PC-3 (cell line): ENCODE measurements at regions not wholly inside any gene's neighbourhood (a gene's known extent, or its start where the extent isn't known, plus 50 kb on each side); places are given as distances from the start of the nearest gene placed in this dataset.

ENCODE experiments used
- ATAC-seq: fragments of 200-7000 bp; cut with Tn5 transposase; 2 replicates; pipeline ENCODE4 v1.9.1; 2020; ENCODE audit warnings: mild to moderate bottlenecking, moderate library complexity
- BruUV-seq: library from RNA; stranded (reverse); fragments of 400-500 nt; replicated peaks from 2 replicates; lab custom pipeline; 2021; lab: Mats Ljungman, UMichigan
- CTCF ChIA-PET: fragments of 300-600 bp; sonication (Branson Sonifier 250); formaldehyde crosslinking; loops from one replicate; lab custom pipeline; 2022; ENCODE audit warnings: antibody characterized with exemption; lab: Charles Lee
- POLR2A ChIA-PET: fragments of 300-600 bp; sonication (Branson Sonifier 250); formaldehyde crosslinking; loops from one replicate; lab custom pipeline; 2022; ENCODE audit warnings: antibody characterized with exemption; ENCODE audit not compliant: unreplicated experiment; lab: Charles Lee
- DNase-seq: peaks from one replicate; pipeline ENCODE4 v3.0.0-alpha.2; 2015
- H2AFZ ChIP-seq: fragments of 300-600 bp; sonication (generic); 2 replicates; pipeline ENCODE4 v1.6.0; 2016; ENCODE audit warnings: antibody characterized with exemption, low read length
- H3F3A ChIP-seq: fragments of 300-600 bp; sonication (generic); one replicate; pipeline ENCODE4 v1.6.0; 2017; ENCODE audit warnings: antibody characterized with exemption, low read length, control low read depth, mild to moderate bottlenecking; ENCODE audit not compliant: unreplicated experiment
- H3K27ac ChIP-seq: fragments of 300-600 bp; sonication (generic); 2 replicates; pipeline ENCODE4 v1.5.1; 2016; ENCODE audit warnings: mild to moderate bottlenecking, low read length
- H3K27me3 ChIP-seq: fragments of 300-600 bp; sonication (generic); 2 replicates; pipeline ENCODE4 v1.6.1; 2016; ENCODE audit warnings: low read length, mixed read lengths
- H3K36me3 ChIP-seq: fragments of 300-600 bp; sonication (generic); 2 replicates; pipeline ENCODE4 v1.6.1; 2016; ENCODE audit warnings: low read depth, mixed run types, low read length, mixed read lengths
- H3K4me1 ChIP-seq: fragments of 300-600 bp; sonication (generic); 2 replicates; pipeline ENCODE4 v1.5.1; 2016; ENCODE audit warnings: low read length; ENCODE audit not compliant: insufficient read depth
- H3K4me2 ChIP-seq: fragments of 300-600 bp; sonication (generic); 2 replicates; pipeline ENCODE4 v1.6.0; 2016; ENCODE audit warnings: low read length
- H3K4me3 ChIP-seq: fragments of 300-600 bp; sonication (generic); 2 replicates; pipeline ENCODE4 v1.5.1; 2016; ENCODE audit warnings: mild to moderate bottlenecking, low read length, mixed read lengths
- H3K79me2 ChIP-seq: fragments of 300-600 bp; sonication (generic); 2 replicates; pipeline ENCODE4 v1.6.1; 2017; ENCODE audit warnings: low read length, mixed read lengths
- H3K9ac ChIP-seq: fragments of 300-600 bp; sonication (generic); 2 replicates; pipeline ENCODE4 v1.6.0; 2016; ENCODE audit warnings: mild to moderate bottlenecking, low read length
- H3K9me2 ChIP-seq: fragments of 300-600 bp; sonication (generic); replicated peaks from 2 replicates; pipeline ENCODE4 v1.6.1; 2016; ENCODE audit warnings: mixed run types, low read length, mixed read lengths
- H3K9me3 ChIP-seq: fragments of 300-600 bp; sonication (generic); 2 replicates; pipeline ENCODE4 v1.6.1; 2016; ENCODE audit warnings: low read length, mixed read lengths
- H4K20me1 ChIP-seq: fragments of 300-600 bp; sonication (generic); 2 replicates; pipeline ENCODE4 v1.6.1; 2016; ENCODE audit warnings: low read length, mixed read lengths
- CTCF ChIP-seq: fragments of 300-600 bp; sonication (generic); conservative IDR thresholded peaks from 2 replicates; pipeline ENCODE4 v1.5.1; 2017; ENCODE audit warnings: antibody characterized with exemption, low read depth, mild to moderate bottlenecking, low read length
- EZH2 ChIP-seq: fragments of 300-600 bp; sonication (generic); IDR thresholded peaks from one replicate; pipeline ENCODE4 v1.6.1; 2017; ENCODE audit warnings: antibody characterized with exemption, mild to moderate bottlenecking, low read length; ENCODE audit not compliant: unreplicated experiment
- EZH2phosphoT487 ChIP-seq: fragments of 300-600 bp; sonication (generic); IDR thresholded peaks from 2 replicates; pipeline ENCODE4 v1.6.1; 2018; ENCODE audit warnings: mild to moderate bottlenecking, antibody characterized with exemption, low read length, borderline replicate concordance
- intact Hi-C: fragments of 100-400 bp; cut with micrococcal nuclease; formaldehyde crosslinking; loops from 2 replicates; pipeline ENCODE4 v1.9.0; 2023

- Histone ChIP-seq H3F3A (no peaks in the 10 kb centered on the region), H3K4me3 (no peak overlapping the region), H3K27ac (no peak overlapping the region), H3K79me2 (no peaks in the 10 kb centered on the region), H3K27me3 (no peaks in the 10 kb centered on the region), H3K9me2 (no peaks in the 10 kb centered on the region), H2AFZ (no peak overlapping the region), H3K9ac (no peak overlapping the region), H3K4me1 (no peaks in the 10 kb centered on the region), H3K36me3 (no peaks in the 10 kb centered on the region), H3K9me3 (no peaks in the 10 kb centered on the region), H3K4me2 (no peak overlapping the region), H4K20me1 (no peaks in the 10 kb centered on the region)
- no TSS peak for BruUV-seq
- no peak for TF ChIP-seq EZH2
- TF ChIP-seq CTCF = no peak
- no peak for TF ChIP-seq EZH2phosphoT487
- DNase-seq (no peak), ATAC-seq (no peak)
- CTCF ChIA-PET = no interaction called here
- intact Hi-C loops = no loop called here
- POLR2A ChIA-PET = no interaction called here
These were observed 793.7 kb downstream of the TRHDE start for GRCh38 chr12:73065913-73066312.

- ChIA-PET CTCF (no interaction called here), POLR2A (no interaction called here)
- Histone ChIP-seq H3K4me3 (no peak overlapping the region), H3K27me3 (no peaks in the 10 kb centered on the region), H3K79me2 (no peaks in the 10 kb centered on the region), H3K9ac (no peak overlapping the region), H2AFZ (no peak overlapping the region), H3K36me3 (no peaks in the 10 kb centered on the region), H3K9me3 (no peaks in the 10 kb centered on the region), H3F3A (no peaks in the 10 kb centered on the region), H4K20me1 (no peaks in the 10 kb centered on the region), H3K4me2 (no peak overlapping the region), H3K4me1 (no peaks in the 10 kb centered on the region), H3K9me2 (no peaks in the 10 kb centered on the region), H3K27ac (no peak overlapping the region)
- no TSS peak for BruUV-seq
- intact Hi-C loops = no loop called here
- TF ChIP-seq EZH2 = no peak
- TF ChIP-seq EZH2phosphoT487 = no peak
- no peak for TF ChIP-seq CTCF
- DNase-seq (no peak), ATAC-seq (no peak)
These were observed 795.4 kb downstream of the TRHDE start for GRCh38 chr12:73067616-73068015.

GRCh38 chr12:73072214-73072613 is 800.0 kb downstream of the TRHDE start:
- ATAC-seq (no peak), DNase-seq (no peak)
- H3K79me2 ChIP-seq = no peaks in the 10 kb centered on the region
- H3K27ac ChIP-seq = no peak overlapping the region
- POLR2A ChIA-PET = no interaction called here
- CTCF ChIA-PET = no interaction called here
- H3K27me3 ChIP-seq = no peaks in the 10 kb centered on the region
- no TSS peak for BruUV-seq
- H3K36me3 ChIP-seq = no peaks in the 10 kb centered on the region
- TF ChIP-seq EZH2 (no peak), CTCF (no peak), EZH2phosphoT487 (no peak)
- H3K4me1 ChIP-seq = no peaks in the 10 kb centered on the region
- H3K9ac ChIP-seq = no peak overlapping the region
- no peaks in the 10 kb centered on the region for H4K20me1 ChIP-seq
- H3K4me2 ChIP-seq = no peak overlapping the region
- no peak overlapping the region for H3K4me3 ChIP-seq
- no peak overlapping the region for H2AFZ ChIP-seq
- intact Hi-C loops = no loop called here
- H3K9me3 ChIP-seq = no peaks in the 10 kb centered on the region
- H3K9me2 ChIP-seq = no peaks in the 10 kb centered on the region
- no peaks in the 10 kb centered on the region for H3F3A ChIP-seq
